ENCODE measurements at regions not wholly inside any gene's neighbourhood (a gene's known extent, or its start where the extent isn't known, plus 50 kb on each side); places are given as distances from the start of the nearest gene placed in this dataset.

DNA sequence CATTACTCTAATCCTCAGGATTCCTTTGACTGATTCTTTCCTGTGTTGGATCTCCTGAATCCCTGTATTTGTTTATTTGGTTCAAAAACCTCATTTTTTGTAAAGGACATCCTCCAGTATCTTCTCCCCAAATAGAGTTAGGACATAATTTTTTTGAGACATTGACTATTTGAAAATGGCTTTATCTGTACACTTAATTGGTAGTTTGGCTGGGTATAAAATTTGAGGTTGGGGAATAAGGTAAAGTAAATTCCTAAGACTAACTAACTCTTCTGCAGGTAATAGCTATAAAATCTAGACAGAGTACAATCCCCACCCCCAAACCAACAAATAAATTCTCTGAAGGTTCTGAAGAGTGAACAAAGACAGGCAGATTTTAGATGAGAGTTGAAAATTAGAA lies 114.4 kb downstream of the CTTN start:
- ATAC-seq (ENCODE audit: low FRiP score) (no peak), DNase-seq (ENCODE audit: low spot score) (no peak)
- TF ChIP-seq, protein P1, sequence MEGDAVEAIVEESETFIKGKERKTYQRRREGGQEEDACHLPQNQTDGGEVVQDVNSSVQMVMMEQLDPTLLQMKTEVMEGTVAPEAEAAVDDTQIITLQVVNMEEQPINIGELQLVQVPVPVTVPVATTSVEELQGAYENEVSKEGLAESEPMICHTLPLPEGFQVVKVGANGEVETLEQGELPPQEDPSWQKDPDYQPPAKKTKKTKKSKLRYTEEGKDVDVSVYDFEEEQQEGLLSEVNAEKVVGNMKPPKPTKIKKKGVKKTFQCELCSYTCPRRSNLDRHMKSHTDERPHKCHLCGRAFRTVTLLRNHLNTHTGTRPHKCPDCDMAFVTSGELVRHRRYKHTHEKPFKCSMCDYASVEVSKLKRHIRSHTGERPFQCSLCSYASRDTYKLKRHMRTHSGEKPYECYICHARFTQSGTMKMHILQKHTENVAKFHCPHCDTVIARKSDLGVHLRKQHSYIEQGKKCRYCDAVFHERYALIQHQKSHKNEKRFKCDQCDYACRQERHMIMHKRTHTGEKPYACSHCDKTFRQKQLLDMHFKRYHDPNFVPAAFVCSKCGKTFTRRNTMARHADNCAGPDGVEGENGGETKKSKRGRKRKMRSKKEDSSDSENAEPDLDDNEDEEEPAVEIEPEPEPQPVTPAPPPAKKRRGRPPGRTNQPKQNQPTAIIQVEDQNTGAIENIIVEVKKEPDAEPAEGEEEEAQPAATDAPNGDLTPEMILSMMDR (IDR thresholded peaks at IDR 0.05): no peak

DNA sequence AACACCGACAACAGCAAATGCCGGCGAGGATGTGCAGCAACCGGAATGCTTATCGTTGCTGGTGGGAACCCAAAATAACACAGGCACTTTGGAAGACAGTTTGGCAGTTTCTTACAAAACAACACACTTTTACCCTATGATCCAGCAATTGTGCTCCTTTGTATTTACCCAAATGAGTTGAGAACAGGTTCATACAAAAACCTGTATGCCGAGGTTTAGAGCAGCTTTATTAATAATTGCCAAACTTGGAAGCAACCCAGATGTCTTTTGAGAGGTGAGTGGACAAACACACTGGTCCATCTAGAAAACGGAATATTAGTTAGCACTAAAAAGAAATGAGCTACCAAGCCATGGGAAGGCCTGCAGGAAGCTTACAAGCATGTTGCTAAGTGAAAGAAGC lies 118.9 kb downstream of the CTTN start:
- DNase-seq (ENCODE audit: low spot score) (no peak), ATAC-seq (ENCODE audit: low FRiP score) (no peak)
- TF ChIP-seq, protein P1 (IDR thresholded peaks at IDR 0.05): no peak

DNA sequence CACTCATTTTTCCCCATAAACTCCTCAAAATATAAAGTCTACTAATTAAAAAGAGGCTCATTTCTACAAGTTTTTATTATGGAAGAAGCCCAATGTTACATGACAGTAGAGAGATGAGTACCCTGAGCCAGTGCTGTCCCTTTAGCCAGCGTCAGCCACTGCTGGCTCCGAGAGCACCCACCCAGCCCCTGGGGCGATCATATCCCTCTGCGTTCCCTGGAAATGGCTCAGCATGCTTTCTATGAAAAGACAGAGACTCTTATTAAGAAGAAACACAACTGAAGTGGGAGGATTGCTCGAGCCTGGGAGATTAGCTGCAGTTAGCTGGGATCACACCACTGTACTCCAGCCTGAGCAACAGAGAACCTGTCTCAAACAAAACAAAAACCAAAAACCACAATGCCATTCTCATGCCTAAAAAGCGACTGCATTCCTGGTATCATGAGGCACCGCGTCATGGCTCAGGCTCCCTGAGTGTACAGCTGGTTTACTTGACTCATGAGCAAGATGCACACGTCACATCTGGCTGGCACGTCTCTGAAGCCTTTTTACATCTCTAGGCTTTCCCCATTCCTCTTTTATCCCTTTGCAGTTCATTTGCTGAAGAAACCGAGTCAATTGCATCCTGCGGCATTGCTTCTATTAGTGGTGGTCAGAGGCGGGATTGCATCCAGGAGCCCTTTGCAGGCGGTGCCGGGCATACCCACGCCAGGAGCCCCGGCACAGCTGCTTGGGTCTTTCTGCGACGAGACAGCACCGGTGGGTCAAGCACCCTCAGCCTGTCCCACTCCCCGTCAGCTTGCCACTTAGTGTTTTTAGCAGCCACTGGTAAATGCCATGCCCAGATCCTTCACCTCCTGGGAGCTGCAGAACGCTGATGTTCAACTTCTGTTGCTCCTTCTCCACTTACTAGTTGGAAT lies 119.9 kb downstream of the CTTN start:
- ATAC-seq (ENCODE audit: low FRiP score) (no peak), DNase-seq (ENCODE audit: low spot score) (no peak)
- TF ChIP-seq, protein P1 (IDR thresholded peaks at IDR 0.05): no peak

DNA sequence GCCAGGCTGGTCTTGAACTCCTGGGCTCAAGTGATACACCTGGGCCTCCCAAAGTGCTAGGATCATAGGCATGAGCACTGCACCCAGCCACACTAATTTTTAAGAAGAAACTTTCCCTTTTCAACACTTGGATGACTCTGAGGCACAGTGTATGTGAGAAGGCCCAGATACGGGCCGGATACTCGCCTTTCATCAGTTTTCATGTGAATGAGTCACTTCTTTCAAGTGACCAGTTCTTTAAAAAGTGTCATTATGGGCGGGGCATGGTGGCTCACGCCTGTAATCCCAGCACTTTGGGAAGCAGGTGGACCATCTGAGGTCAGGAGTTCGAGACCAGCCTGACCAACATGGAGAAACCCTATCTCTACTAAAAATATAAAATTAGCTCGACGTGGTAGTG lies 120.8 kb downstream of the CTTN start:
- TF ChIP-seq, protein P1 (IDR thresholded peaks at IDR 0.05): no peak
- DNase-seq (ENCODE audit: low spot score) (no peak), ATAC-seq (ENCODE audit: low FRiP score) (no peak)

DNA sequence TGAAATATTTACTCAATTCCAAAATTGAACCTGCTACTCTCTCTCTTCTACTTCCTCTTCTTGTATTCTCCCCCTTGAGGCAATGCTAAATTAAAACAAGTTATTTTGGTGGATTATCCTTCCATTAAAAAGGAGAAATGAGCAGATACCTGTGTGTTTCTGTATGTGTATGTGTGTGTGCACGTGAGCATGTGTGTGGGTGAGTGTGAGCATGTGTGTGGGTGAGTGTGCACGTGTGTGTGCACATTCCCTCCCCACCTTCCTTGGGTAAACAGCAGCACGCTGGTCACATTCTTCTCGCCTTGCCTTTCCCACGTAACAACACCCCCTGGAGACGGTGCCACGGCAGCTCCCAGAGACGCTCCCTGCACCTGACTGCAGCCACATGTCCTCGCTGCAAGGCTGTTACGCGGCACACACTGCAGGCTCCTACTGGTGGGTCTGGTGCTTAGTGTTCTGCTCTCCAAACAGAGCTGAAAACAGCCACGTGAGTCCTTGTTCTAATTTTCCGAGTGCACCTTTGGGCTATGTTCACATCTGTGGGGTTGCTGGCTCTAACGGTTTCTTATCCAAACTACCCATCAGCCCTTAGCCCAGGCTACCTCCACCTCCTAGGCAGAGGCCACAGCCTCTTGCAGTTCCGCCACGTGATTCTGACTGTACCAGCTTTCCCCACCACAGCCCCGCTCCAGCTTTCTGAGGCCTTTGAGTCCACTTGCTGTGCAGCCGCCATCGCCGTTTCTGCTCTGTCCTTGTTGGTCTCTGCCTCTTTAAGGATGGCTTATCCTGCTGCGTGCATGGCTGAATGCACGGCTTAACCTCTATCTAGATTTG lies 123.4 kb downstream of the CTTN start:
- TF ChIP-seq, protein P1 (IDR thresholded peaks at IDR 0.05): no peak
- ATAC-seq (ENCODE audit: low FRiP score) (no peak), DNase-seq (ENCODE audit: low spot score) (no peak)

DNA sequence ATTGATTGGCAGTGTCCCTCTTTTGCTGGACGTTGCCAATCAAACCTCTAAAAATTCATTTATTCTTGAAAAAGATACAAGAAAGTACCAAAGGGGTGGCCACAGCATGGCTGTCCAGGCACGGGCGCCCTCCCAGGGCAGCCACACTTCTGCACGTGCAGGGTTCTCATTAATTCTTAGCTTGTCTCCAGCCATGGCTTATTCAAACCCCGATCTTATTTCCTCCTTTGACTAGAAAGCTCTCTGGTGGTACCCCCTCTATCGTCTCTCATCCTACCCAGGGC lies 123.9 kb downstream of the CTTN start:
- no peak for DNase-seq (ENCODE audit: low spot score)
- TF ChIP-seq, protein P1 (IDR thresholded peaks at IDR 0.05): no peak
- ATAC-seq (ENCODE audit: low FRiP score): no peak

All from omental fat pad (tissue), 3 donors.